ENCODE measurements at regions not wholly inside any gene's neighbourhood (a gene's known extent, or its start where the extent isn't known, plus 50 kb on each side); places are given as distances from the start of the nearest gene placed in this dataset.

DNA sequence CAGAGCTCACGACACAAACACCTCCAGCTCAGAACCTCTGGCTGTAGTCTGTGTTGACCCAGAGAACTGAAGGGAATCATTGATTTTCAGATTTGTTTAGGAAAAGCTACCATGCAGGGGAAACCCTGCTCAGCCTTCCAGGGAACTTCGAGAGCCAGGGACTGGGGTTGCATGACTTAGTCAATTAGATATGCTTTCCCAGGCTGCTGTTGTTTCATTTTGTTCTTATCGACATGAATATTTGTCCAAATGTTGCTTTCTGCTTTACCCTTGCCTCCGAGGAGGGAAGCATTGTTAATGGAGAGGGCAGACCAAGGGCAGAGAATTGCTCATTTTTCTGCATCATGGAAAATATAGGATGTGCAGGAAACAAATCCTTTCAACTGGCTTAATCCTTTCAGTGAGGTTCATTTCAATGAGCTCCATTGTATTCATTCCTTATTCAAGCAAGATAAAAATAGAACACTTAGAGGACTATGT is 82.5 kb downstream of the KLF5 start:
- in situ Hi-C loops (cut with MboI; ENCODE audit: low pct_unique_long_range_greater_than_20kb, low sequenced_read_pairs) = no loop called here
- DNase-seq = no peak

DNA sequence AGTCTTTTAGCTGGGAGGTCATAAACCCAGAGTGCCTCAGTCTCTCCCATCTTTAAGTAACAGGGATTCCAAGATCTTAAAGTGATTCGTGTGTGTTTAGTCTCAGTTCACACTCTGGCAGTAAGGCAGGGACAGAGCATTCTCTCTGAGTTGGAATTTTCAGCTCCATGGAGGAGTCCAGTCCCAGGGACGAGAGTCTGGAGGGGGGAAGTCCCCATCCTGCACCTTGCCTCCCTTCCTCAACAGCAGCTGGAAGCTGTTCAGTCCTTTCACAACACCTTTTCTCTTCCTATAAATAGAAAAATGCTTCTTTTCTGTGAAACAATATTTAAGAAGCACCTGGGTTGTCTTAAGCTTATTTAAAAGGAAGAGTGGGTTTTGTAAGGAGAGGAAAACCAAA is 82.0 kb downstream of the KLF5 start:
- in situ Hi-C loops (cut with MboI; ENCODE audit: low pct_unique_long_range_greater_than_20kb, low sequenced_read_pairs) = no loop called here
- no peak for DNase-seq

DNA sequence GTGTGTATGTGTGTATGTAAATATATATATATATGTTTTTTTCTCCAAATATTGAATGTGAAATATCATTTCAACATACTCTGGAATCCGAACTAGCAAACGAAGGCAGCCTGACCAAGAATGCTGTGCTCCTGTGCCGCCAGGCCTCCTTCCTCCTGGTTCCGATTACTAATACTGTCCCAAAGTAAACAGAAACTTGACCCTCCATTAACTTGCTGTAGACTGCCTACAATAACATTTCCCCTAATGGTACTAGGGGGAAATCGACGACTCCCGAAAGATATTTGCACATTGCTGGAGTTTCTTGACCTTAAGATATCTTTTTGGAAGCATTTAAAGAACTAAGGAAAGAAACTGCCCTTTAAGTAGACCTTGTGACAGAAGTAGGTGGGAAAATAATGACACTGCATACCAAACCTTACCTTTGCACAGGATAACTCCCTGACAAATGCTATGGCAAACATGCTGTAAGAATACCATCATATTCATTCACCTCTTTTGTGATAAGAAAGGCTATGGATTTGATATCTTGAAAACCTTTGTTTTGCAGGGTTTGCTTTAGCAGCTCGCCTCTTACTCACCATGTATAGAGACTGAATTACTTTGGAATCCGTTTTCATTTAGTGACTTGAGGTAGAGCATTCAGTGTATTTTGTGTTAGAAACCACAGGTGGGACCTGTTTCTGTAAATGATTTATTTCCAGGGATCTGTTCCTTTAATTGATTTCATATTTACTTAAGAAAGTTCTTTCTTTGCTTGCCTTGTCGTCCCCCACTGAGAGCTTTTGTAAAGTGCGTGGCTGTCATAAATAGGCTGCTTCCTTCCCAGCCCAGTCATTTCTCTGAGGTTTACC is 80.1 kb downstream of the KLF5 start:
- DNase-seq = no peak
- in situ Hi-C loops (cut with MboI; ENCODE audit: low pct_unique_long_range_greater_than_20kb, low sequenced_read_pairs) = no loop called here

DNA sequence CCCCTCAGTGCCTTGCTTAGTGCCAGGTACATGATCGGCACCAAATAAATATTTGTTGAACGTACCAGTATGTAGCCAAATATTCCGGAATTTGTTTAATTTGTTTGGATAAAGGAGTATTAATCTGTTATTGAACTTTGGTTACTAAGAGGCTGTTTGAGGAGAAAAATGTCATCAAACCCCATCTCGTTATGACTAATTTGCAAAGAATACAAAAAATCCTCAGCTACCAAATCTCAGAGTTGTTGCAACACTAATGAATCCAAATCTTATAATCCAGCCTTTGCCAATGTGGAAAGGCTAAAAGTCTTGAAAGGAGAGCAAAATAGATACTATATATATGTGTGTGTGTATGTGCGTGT is 79.5 kb downstream of the KLF5 start:
- in situ Hi-C loops (cut with MboI; ENCODE audit: low pct_unique_long_range_greater_than_20kb, low sequenced_read_pairs) = no loop called here
- DNase-seq = no peak

DNA sequence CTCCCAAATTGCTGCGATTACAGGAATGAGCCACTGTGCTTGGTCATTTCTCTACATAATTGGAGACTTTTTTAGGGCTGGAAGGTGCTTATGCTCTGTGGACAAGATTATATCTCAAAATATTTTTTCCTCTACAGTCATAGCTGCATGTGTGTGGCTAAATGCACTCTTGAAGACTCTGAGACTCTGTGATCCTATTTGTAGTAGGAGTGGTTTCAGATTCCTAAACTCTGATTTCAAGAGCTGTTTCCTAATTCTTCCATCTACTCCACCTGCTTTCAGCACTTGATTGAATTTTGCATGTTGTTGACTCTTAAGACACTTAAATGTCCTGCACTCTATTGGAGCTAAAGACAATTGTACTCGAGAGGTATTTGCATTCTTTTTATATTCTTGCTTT is 78.0 kb downstream of the KLF5 start:
- DNase-seq = no peak
- in situ Hi-C loops (cut with MboI; ENCODE audit: low pct_unique_long_range_greater_than_20kb, low sequenced_read_pairs) = no loop called here

DNA sequence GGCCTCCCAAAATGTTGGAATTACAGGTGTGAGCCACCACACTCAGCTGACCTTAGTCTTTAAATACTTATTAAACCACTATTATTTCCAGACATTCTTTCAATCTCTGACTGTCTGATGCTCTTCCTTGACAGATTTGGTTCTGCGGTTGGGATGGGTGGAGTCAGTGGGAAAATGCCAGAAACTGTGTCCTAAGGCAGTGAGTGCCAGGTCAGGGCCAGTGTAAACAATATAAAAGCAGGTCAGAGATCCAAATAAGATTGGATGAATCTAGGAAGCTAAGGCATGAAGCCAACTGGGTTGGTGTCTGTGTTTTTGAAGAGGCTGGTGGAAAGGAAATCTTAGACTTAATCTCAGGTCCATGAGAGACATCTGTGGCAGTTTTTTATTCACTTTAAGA is 74.7 kb downstream of the KLF5 start:
- no peak for DNase-seq
- in situ Hi-C loops (cut with MboI; ENCODE audit: low pct_unique_long_range_greater_than_20kb, low sequenced_read_pairs) = no loop called here

DNA sequence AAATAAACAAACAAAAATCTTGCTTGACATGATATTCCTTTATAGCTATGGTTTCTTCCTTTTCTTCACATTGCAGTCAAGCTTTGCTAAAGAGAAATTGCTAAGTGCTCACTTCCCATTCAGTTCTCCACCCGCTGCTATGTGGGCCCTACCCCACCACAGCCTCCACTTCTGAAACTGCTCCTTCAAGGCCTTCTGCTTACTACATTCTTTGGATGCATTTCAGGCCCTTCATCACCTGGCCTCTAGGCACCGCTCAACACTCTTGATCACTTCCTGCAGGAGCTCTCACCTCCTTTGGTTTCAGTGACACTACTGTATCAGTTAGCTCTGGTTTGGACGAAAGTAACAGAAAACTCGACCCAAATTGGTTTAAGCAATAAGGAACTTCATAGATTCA is 72.4 kb downstream of the KLF5 start:
- no peak for DNase-seq
- in situ Hi-C loops (cut with MboI; ENCODE audit: low pct_unique_long_range_greater_than_20kb, low sequenced_read_pairs) = no loop called here

DNA sequence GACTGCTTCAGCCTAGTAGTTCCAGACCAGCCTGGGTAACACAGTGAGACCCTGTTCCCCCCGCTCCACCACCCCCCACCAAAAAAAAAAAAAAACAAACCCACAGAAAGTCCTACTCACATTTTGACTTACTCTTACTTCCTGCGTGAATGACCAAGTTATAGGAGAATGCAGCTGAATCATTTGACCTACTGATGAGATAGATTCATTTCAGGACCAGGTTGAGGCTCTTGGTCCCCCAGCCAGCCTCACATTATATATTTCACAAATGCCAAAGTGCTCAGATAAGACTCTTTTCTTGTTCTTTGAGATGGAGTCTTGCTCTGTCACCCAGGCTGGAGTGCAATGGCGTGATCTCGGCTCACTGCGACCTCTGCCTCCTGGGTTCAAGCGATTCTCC is 70.2 kb downstream of the KLF5 start:
- no peak for DNase-seq
- in situ Hi-C loops (cut with MboI; ENCODE audit: low pct_unique_long_range_greater_than_20kb, low sequenced_read_pairs) = no loop called here
